MV-4-11 (cell line): ENCODE measurements at regions not wholly inside any gene's neighbourhood (a gene's known extent, or its start where the extent isn't known, plus 50 kb on each side); places are given as distances from the start of the nearest gene placed in this dataset.

Experiments
- DNase-seq: peaks from one replicate; lab custom pipeline; 2025; lab: John Stamatoyannopoulos, UW

GRCh38 chr11:115860246-115860645 is 356.0 kb upstream of the CADM1 start:
- peak; percentile 33 for DNase-seq

GRCh38 chr11:115848611-115849010 is 344.4 kb upstream of the CADM1 start:
- peak; percentile 87 for DNase-seq

GRCh38 chr11:115848080-115848479 is 343.9 kb upstream of the CADM1 start:
- DNase-seq, result no peak

- DNase-seq, result no peak
Observed at GRCh38 chr11:115845872-115846271, 341.7 kb upstream of the CADM1 start.

GRCh38 chr11:115843685-115844084 is 339.5 kb upstream of the CADM1 start:
- no peak for DNase-seq

- no peak for DNase-seq
Observed at GRCh38 chr11:115843111-115843510, 338.9 kb upstream of the CADM1 start.

GRCh38 chr11:115820026-115820425 is 315.8 kb upstream of the CADM1 start:
- no peak for DNase-seq

- DNase-seq, result no peak
Observed at GRCh38 chr11:115819014-115819413, 314.8 kb upstream of the CADM1 start.

GRCh38 chr11:115817844-115818468 is 313.7 kb upstream of the CADM1 start:
- DNase-seq, result no peak

GRCh38 chr11:115808351-115808940 is 304.2 kb upstream of the CADM1 start:
- no peak for DNase-seq

- DNase-seq, result no peak
Observed at GRCh38 chr11:115806056-115806455, 301.8 kb upstream of the CADM1 start.

GRCh38 chr11:115803073-115803740 is 299.0 kb upstream of the CADM1 start:
- no peak for DNase-seq

- DNase-seq, result no peak
Observed at GRCh38 chr11:115802641-115803040, 298.4 kb upstream of the CADM1 start.

GRCh38 chr11:115792903-115793302 is 288.7 kb upstream of the CADM1 start:
- DNase-seq, result no peak

GRCh38 chr11:115787302-115787701 is 283.1 kb upstream of the CADM1 start:
- DNase-seq, result no peak

- no peak for DNase-seq
Observed at GRCh38 chr11:115784796-115785521, 280.7 kb upstream of the CADM1 start.

GRCh38 chr11:115780646-115781362 is 276.6 kb upstream of the CADM1 start:
- DNase-seq, result no peak

- DNase-seq, result peak; percentile 81
Observed at GRCh38 chr11:115778928-115779650, 274.9 kb upstream of the CADM1 start.

- DNase-seq, result no peak
Observed at GRCh38 chr11:115776916-115777315, 272.7 kb upstream of the CADM1 start.

GRCh38 chr11:115775846-115776245 is 271.6 kb upstream of the CADM1 start:
- no peak for DNase-seq

- no peak for DNase-seq
Observed at GRCh38 chr11:115774756-115775155, 270.5 kb upstream of the CADM1 start.
